Sigmoid colon (tissue), 4 donors: ENCODE measurements at regions not wholly inside any gene's neighbourhood (a gene's known extent, or its start where the extent isn't known, plus 50 kb on each side); places are given as distances from the start of the nearest gene placed in this dataset.

Experiments
- EP300 ChIP-seq, 4 donors: sonication (generic); formaldehyde crosslinking; IDR thresholded peaks; one replicate each; pipeline ENCODE4 v1.6.1; 2017; ENCODE audit warnings: antibody characterized with exemption in 4 of 4
- POLR2A ChIP-seq, 2 donors: fragments of 450-650 bp; IDR thresholded peaks; one replicate each; pipeline ENCODE4 v1.6.1; 2016; ENCODE audit warnings: antibody characterized with exemption in 2 of 2, mild to moderate bottlenecking in 2 of 2, moderate library complexity in 2 of 2
- TF ChIP-seq, protein P1 (sequence below), 4 experiments: fragments of 450-650 bp in 3 of 4; fragments of 200-600 bp in 1 of 4; IDR thresholded peaks; one replicate each; pipeline ENCODE4 v1.5.1; 2016 to 2019; ENCODE audit warnings: antibody characterized with exemption in 4 of 4, mild to moderate bottlenecking in 3 of 4, moderate library complexity in 2 of 4

DNA sequence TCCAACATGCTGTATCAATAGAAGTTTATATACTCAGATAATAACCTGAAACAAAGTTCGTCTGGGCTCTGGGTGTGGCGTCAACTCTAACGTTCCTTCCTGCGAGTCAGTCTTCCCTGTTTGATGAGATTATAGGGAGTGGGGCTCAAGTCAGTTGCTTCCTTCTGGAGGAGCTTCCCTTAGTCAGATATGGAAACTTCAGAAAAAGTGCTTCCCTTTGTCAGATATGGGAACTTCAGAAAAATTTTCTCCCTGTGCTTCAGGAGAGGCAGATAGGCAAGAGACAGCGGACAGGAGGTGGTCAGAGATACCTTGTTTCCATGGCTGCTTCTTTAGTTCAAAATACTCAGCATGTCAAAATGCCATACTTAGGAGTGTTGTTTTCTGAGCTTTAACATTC is 51.1 kb upstream of the PRDX6 start:
- TF ChIP-seq, protein P1, sequence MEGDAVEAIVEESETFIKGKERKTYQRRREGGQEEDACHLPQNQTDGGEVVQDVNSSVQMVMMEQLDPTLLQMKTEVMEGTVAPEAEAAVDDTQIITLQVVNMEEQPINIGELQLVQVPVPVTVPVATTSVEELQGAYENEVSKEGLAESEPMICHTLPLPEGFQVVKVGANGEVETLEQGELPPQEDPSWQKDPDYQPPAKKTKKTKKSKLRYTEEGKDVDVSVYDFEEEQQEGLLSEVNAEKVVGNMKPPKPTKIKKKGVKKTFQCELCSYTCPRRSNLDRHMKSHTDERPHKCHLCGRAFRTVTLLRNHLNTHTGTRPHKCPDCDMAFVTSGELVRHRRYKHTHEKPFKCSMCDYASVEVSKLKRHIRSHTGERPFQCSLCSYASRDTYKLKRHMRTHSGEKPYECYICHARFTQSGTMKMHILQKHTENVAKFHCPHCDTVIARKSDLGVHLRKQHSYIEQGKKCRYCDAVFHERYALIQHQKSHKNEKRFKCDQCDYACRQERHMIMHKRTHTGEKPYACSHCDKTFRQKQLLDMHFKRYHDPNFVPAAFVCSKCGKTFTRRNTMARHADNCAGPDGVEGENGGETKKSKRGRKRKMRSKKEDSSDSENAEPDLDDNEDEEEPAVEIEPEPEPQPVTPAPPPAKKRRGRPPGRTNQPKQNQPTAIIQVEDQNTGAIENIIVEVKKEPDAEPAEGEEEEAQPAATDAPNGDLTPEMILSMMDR (IDR thresholded peaks at IDR 0.05), result no peak
- TF ChIP-seq POLR2A (IDR thresholded peaks at IDR 0.05), result no peak
- no peak for TF ChIP-seq EP300 (IDR thresholded peaks at IDR 0.05)
